ENCODE measurements at regions not wholly inside any gene's neighbourhood (a gene's known extent, or its start where the extent isn't known, plus 50 kb on each side); places are given as distances from the start of the nearest gene placed in this dataset.
"Not testable (repeated sequence)": the region's sequence is repeated elsewhere in the genome, so short reads cannot be mapped to it uniquely, and the experiment has no call there.

DNA sequence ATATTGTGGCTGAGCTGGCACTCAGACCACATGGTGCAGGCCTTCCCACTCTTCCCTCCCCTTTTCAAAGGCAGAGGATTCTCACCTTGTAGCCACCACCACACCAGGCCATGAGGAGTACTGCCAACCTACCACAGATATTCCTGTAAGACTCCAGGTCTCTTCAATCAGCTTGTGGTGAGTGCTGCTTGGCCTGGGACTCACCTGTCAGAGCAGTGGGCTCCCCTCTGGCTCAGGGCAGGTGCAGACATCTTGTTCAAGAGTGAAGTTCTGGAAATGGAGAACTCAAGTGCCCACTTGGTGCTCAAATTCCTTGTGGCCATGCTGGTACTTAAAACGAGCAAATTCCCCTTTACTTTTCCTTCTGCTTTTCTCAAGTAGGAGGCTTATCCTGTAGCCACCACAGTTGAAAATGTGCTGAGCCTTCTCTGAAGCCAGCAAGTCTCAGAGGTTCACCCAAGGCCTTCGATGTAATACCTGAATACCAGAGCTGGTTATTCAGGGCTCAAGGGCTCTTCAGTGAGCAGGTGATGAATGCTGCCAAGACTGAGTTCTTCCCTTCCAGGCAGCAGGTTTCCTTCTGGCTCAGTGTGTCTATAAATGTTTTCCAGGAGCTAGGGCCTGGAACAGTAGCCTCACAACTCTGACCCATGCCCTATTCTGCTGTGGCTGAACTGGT is 212.9 kb downstream of the TEX13C start:
- WGBS, 10 experiments, result 22 to 78% methylated on average over 1 to 2 of the region's 2 CpGs; no CpG with 5 or more reads in 8 of the 10 experiments
- Histone ChIP-seq H3K27ac (no peak overlapping the region), H3K4me1 (replicated peaks in 1 of 2) (no peaks in the 10 kb centered on the region), H3K4me3 (no peak overlapping the region)
- ATAC-seq (replicated peaks in 6 of 8), result no peak
- in situ Hi-C loops (cut with MboI; ENCODE audit: low pct_unique_long_range_greater_than_20kb in 2 of 9, low sequenced_read_pairs in 9 of 9, unreplicated experiment in 9 of 9), result no loop called here

- Histone ChIP-seq H3K4me1 (replicated peaks in 1 of 2) (no peaks in the 10 kb centered on the region), H3K27ac (no peak overlapping the region), H3K4me3 (no peak overlapping the region)
- WGBS, 10 experiments, result 0 to 83% (median 40%) methylated on average over 1 to 2 of the region's 3 CpGs; no CpG with 5 or more reads in 5 of the 10 experiments
- ATAC-seq (replicated peaks in 6 of 8), result no peak
- in situ Hi-C loops (cut with MboI; ENCODE audit: low pct_unique_long_range_greater_than_20kb in 2 of 9, low sequenced_read_pairs in 9 of 9, unreplicated experiment in 9 of 9), result no loop called here
Observed at GRCh38 chrX:125533352-125533751, 213.7 kb downstream of the TEX13C start.

DNA sequence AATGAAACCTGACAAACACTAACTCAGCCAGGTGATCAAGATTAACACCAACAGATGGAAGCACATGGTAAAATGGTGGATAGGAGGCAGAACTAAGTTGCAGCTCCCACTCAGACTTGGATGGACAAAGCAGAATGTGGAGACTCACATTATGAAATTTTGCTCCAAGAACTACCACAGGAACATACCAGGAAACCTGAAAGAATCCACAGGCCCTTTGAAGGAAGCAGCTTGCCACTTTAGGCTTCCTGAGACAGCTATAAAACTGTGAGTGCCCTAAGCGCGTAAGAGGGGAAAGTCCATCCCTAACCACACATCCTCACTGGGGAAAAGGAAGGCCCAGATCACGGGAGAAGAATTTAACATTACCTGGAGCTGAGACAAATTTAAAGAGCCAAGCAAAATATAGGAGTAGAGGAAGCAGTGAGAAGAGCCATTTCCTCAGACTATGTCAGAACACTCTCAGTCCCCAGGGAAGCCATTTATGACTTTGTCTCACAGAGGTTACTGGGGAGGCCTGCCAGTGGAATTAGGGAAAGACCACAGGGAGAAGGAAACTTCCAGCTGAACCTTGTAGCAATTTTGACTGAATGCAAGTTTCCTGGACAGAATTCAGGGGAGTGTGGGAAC is 224.5 kb downstream of the TEX13C start:
- H3K4me3 ChIP-seq, result no peak overlapping the region
- ATAC-seq (replicated peaks in 6 of 8), result no peak
- no peak overlapping the region for H3K27ac ChIP-seq
- no peaks in the 10 kb centered on the region for H3K4me1 ChIP-seq (replicated peaks in 1 of 2)
- in situ Hi-C loops (cut with MboI; ENCODE audit: low pct_unique_long_range_greater_than_20kb in 2 of 9, low sequenced_read_pairs in 9 of 9, unreplicated experiment in 9 of 9), result no loop called here
- 0 to 93% (median 51%) methylated on average over 1 to 3 of the region's 3 CpGs; no CpG with 5 or more reads in 6 of the 10 experiments for WGBS, 10 experiments

GRCh38 chrX:125544856-125545255 is 225.2 kb downstream of the TEX13C start:
- H3K4me1 ChIP-seq (replicated peaks in 1 of 2), result no peaks in the 10 kb centered on the region
- H3K4me3 ChIP-seq, result no peak overlapping the region
- in situ Hi-C loops (cut with MboI; ENCODE audit: low pct_unique_long_range_greater_than_20kb in 2 of 9, low sequenced_read_pairs in 9 of 9, unreplicated experiment in 9 of 9), result no loop called here
- ATAC-seq (replicated peaks in 6 of 8), result no peak
- WGBS, 10 experiments, result 18% methylated on average over 2 of the region's 2 CpGs; no CpG with 5 or more reads in 9 of the 10 experiments
- H3K27ac ChIP-seq, result no peak overlapping the region

GRCh38 chrX:125577479-125577878 is 257.8 kb downstream of the TEX13C start:
- Histone ChIP-seq H3K27ac (no peak overlapping the region), H3K4me3 (no peak overlapping the region), H3K4me1 (replicated peaks in 1 of 2) (no peaks in the 10 kb centered on the region)
- in situ Hi-C loops (cut with MboI; ENCODE audit: low pct_unique_long_range_greater_than_20kb in 2 of 9, low sequenced_read_pairs in 9 of 9, unreplicated experiment in 9 of 9), result no loop called here
- ATAC-seq (replicated peaks in 6 of 8), result no peak
- WGBS, 10 experiments, result 0 to 80% (median 25%) methylated on average over 1 of the region's 1 CpG; no CpG with 5 or more reads in 6 of the 10 experiments

DNA sequence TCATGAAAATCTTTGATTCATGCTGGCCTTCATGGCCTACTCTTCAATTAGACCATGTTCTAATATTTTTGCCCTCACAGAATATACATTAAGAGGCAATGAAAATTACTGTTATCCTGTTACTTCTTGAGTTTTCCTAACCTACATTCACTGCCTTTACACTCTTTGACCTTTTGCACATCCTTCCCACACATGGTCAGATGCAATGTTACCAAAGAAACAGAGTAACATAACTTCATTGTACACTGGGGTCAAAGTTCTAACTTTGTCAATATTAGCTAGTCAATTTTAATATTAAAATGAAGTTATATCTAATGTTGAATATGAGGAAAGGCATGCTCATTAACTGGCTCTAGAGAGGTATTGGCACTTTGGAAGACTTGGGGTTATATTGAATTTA is 284.8 kb downstream of the TEX13C start:
- no peaks in the 10 kb centered on the region for H3K4me1 ChIP-seq (replicated peaks in 1 of 2)
- in situ Hi-C loops (cut with MboI; ENCODE audit: low pct_unique_long_range_greater_than_20kb in 2 of 9, low sequenced_read_pairs in 9 of 9, unreplicated experiment in 9 of 9), result no loop called here
- no peak overlapping the region for H3K27ac ChIP-seq
- H3K4me3 ChIP-seq, result no peak overlapping the region
- no peak for ATAC-seq (replicated peaks in 6 of 8)

GRCh38 chrX:125605145-125605544 is 285.5 kb downstream of the TEX13C start:
- ATAC-seq (replicated peaks in 6 of 8), result no peak
- 0 to 100% (median 56%) methylated on average over 1 to 2 of the region's 2 CpGs; no CpG with 5 or more reads in 3 of the 10 experiments for WGBS, 10 experiments
- Histone ChIP-seq H3K4me3 (no peak overlapping the region), H3K4me1 (replicated peaks in 1 of 2) (no peaks in the 10 kb centered on the region), H3K27ac (no peak overlapping the region)
- in situ Hi-C loops (cut with MboI; ENCODE audit: low pct_unique_long_range_greater_than_20kb in 2 of 9, low sequenced_read_pairs in 9 of 9, unreplicated experiment in 9 of 9), result no loop called here

DNA sequence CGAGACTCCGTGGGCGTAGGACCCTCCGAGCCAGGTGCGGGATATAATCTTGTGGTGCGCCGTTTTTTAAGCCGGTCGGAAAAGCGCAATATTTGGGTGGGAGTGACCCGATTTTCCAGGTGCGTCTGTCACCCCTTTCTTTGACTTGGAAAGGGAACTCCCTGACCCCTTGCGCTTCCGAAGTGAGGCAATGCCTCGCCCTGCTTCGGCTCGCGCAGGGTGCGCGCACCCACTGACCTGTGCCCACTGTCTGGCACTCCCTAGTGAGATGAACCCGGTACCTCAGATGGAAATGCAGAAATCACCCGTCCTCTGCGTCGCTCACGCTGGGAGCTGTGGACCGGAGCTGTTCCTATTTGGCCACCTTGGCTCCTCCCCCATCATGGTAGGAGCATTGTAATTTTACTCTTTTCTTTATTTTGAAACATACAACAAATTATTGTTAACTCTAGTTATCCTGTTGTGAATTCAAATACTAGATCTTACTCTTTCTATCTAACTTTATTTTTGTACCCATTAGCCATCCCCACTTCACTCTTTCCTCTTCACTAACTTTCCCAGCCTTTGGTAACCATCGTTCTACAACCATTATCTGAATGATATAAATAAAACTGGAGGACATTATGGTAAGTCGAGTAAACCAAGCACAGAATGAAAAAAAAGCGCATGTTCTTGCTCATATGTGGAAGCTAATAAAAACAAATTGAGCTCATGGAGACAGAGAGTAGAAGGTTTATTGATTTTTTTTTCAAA is 295.1 kb downstream of the TEX13C start:
- in situ Hi-C loops (cut with MboI; ENCODE audit: low pct_unique_long_range_greater_than_20kb in 2 of 9, low sequenced_read_pairs in 9 of 9, unreplicated experiment in 9 of 9); ATAC-seq (replicated peaks in 6 of 8); H3K4me1 ChIP-seq (replicated peaks in 1 of 2); H3K27ac ChIP-seq; H3K4me3 ChIP-seq: not testable (repeated sequence)
- WGBS, 10 experiments, result 0 to 100% (median 67%) methylated on average over 1 to 3 of the region's 29 CpGs; no CpG with 5 or more reads in 1 of the 10 experiments

DNA sequence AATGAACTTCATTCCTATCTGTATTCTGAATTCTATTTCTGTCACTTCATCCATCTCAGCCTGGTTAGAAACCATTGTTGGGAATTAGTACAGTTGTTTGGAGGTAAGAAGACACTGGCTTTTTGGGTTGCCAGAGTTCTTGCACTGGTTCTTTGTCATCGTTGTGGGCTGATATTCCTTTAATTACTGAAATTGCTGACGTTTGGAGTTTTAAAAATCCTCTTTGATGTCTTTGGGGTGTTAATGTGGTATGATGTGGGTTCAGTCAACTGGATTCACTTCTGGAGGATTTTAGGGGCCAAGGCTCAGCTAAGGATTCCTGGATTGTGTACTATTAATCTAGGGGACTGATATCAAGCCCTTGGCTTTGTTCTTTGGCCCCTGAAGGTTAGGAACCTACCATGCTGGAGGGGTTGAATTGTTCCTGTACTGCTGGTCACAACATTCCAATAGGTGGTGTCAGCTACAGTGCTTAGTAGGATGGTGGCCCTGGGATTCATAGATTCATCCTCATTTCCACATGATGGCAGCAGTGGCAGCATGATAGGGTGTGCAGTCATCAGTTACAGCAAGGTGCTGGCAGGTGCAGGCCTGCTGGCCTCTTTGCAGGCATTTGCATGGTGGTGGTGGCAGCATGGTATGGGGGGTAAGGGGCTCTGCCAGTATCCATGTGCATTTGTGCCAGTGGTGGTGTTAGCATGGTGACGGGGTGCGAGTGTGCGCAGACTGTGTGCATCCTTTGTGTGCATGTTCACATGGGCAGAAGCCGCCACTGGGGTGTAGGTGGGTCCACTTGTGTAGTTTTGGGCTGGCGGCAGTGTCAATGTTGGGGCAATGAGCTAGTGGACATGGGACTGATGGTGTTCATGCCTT is 301.3 kb downstream of the TEX13C start:
- WGBS, 10 experiments, result 0 to 75% (median 13%) methylated on average over 1 to 4 of the region's 7 CpGs; no CpG with 5 or more reads in 7 of the 10 experiments
- in situ Hi-C loops (cut with MboI; ENCODE audit: low pct_unique_long_range_greater_than_20kb in 2 of 9, low sequenced_read_pairs in 9 of 9, unreplicated experiment in 9 of 9), result no loop called here
- no peak overlapping the region for H3K4me3 ChIP-seq
- no peak for ATAC-seq (replicated peaks in 6 of 8)
- no peaks in the 10 kb centered on the region for H3K4me1 ChIP-seq (replicated peaks in 1 of 2)
- no peak overlapping the region for H3K27ac ChIP-seq

DNA sequence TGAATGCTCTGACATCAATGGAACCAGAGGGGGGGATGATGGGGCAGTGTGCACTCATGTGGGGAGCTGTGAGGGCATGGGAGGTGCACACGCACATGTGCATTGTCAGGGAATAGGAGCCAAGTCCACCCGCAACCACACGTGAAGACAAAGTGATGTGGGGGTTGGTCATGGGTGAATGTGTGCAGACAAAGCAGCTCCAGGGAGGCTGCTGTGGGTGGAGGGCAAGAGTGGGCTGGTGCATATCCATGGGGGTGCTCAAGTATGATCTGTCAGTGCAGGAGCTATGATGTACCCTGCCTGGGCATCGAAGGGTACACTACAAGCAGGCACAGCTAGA is 301.9 kb downstream of the TEX13C start:
- in situ Hi-C loops (cut with MboI; ENCODE audit: low pct_unique_long_range_greater_than_20kb in 2 of 9, low sequenced_read_pairs in 9 of 9, unreplicated experiment in 9 of 9), result no loop called here
- H3K4me1 ChIP-seq (replicated peaks in 1 of 2), result no peaks in the 10 kb centered on the region
- ATAC-seq (replicated peaks in 6 of 8), result no peak
- H3K4me3 ChIP-seq, result no peak overlapping the region
- WGBS, 10 experiments, result 82 to 100% methylated on average over 1 to 2 of the region's 4 CpGs; no CpG with 5 or more reads in 8 of the 10 experiments
- H3K27ac ChIP-seq, result no peak overlapping the region

DNA sequence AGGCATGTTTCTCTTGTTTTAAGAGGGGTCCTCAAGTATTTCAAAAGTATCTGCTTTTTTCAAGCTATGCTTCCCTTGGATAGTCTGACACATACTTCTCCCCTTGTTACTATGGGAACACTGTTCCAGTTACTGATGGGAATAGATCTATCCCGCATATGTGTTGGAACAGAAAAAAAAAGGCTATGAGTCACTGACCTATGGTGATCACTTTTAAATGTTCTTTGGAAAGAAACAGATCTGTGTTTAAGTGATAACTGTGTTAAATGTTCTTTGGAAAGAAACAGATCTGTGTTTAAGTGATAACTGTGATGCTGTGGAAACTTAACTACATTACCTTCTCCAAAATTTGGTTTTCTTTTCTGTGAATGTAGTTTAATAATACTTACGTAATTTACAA is 303.2 kb downstream of the TEX13C start:
- H3K4me3 ChIP-seq, result no peak overlapping the region
- 0 to 86% (median 20%) methylated on average over 1 to 2 of the region's 2 CpGs; no CpG with 5 or more reads in 3 of the 10 experiments for WGBS, 10 experiments
- H3K4me1 ChIP-seq (replicated peaks in 1 of 2), result no peaks in the 10 kb centered on the region
- ATAC-seq (replicated peaks in 6 of 8), result peak in 1 of 8 experiments; percentile 82
- in situ Hi-C loops (cut with MboI; ENCODE audit: low pct_unique_long_range_greater_than_20kb in 2 of 9, low sequenced_read_pairs in 9 of 9, unreplicated experiment in 9 of 9), result no loop called here
- H3K27ac ChIP-seq, result no peak overlapping the region

DNA sequence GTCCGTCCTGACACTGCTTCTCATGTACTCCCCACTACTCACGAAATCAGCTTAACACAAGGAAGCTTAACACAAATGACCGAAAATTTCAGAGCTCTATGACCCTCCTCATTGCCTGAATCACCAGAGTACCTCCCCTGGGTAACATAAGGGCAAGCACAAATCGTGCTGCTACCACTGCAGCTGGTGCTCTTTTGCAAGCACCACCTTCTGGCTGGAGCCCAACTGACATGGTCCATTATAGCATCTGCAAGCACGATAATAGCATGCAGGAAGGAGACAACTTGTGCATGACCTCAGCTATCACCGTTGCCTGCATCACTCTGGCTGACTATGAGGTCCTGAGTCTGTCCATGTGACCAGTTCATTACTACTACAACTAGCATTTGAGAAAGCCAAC is 308.0 kb downstream of the TEX13C start:
- ATAC-seq (replicated peaks in 6 of 8), result no peak
- in situ Hi-C loops (cut with MboI; ENCODE audit: low pct_unique_long_range_greater_than_20kb in 2 of 9, low sequenced_read_pairs in 9 of 9, unreplicated experiment in 9 of 9), result no loop called here
- 55 to 100% (median 67%) methylated on average over 1 to 2 of the region's 6 CpGs; no CpG with 5 or more reads in 7 of the 10 experiments for WGBS, 10 experiments
- H3K4me1 ChIP-seq (replicated peaks in 1 of 2), result no peaks in the 10 kb centered on the region
- no peak overlapping the region for H3K4me3 ChIP-seq
- no peak overlapping the region for H3K27ac ChIP-seq

DNA sequence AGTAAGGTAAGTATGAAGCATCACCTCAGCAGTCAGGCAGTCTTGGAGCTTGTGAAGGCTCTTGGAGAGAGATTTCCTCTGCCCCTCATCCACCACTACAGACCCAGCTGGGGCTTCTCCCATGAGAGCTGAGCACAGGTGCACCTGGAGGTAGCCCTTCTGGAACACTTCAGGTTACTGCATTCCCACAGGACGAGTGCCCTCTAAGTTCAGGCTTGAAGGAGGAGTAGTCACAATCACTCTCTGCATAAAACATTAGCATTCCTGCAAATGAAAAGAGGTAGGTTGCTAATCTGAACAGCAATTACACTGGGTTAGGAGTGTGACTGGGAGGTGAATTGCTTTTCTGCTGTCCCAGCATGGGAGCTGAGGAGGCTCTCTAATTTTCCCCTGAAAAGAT is 308.8 kb downstream of the TEX13C start:
- Histone ChIP-seq H3K4me3 (no peak overlapping the region), H3K27ac (no peak overlapping the region), H3K4me1 (replicated peaks in 1 of 2) (no peaks in the 10 kb centered on the region)
- ATAC-seq (replicated peaks in 6 of 8), result peak in 1 of 8 experiments; percentile 23
- in situ Hi-C loops (cut with MboI; ENCODE audit: low pct_unique_long_range_greater_than_20kb in 2 of 9, low sequenced_read_pairs in 9 of 9, unreplicated experiment in 9 of 9), result no loop called here
- 0% methylated on average over 1 of the region's 1 CpG; no CpG with 5 or more reads in 9 of the 10 experiments for WGBS, 10 experiments

Measured in motor neuron (in vitro differentiated cells).